ENCODE measurements at regions not wholly inside any gene's neighbourhood (a gene's known extent, or its start where the extent isn't known, plus 50 kb on each side); places are given as distances from the start of the nearest gene placed in this dataset.
A peak's percentile ranks its signal among the peaks of the same experiment; 100 is the strongest.

DNA sequence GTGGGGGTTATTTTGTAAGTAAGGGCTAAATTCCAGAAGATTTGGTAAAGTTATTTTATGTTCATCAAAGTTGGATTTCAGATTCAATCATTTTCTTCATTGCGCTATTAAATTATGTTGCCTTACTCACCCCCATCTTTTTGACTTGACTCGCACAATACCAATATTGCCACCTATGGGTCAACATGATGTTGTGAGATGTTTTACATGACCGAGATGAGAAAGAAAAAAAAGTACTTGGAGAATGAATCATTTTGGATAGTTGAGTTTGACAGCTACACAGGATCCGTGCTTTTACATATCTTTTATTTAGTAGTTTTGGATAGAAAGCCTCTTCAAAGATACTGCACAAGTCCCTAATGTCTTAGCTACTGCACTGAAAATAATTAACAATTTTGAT lies 224.2 kb upstream of the EMCN start:
- H3K4me1 ChIP-seq (ENCODE audit: insufficient read depth, low read length, severe bottlenecking): no peaks in the 10 kb centered on the region
- H4K20me1 ChIP-seq (ENCODE audit: insufficient read depth, low read length): no peaks in the 10 kb centered on the region
- no peaks in the 10 kb centered on the region for H3K9me3 ChIP-seq (ENCODE audit: low read length)
- H3K36me3 ChIP-seq (ENCODE audit: insufficient read depth, low read length): no peaks in the 10 kb centered on the region
- H3F3A ChIP-seq (ENCODE audit: insufficient read depth, low read length): no peaks in the 10 kb centered on the region
- H3K4me2 ChIP-seq (ENCODE audit: low read length): no peak overlapping the region
- TF ChIP-seq, protein P1, sequence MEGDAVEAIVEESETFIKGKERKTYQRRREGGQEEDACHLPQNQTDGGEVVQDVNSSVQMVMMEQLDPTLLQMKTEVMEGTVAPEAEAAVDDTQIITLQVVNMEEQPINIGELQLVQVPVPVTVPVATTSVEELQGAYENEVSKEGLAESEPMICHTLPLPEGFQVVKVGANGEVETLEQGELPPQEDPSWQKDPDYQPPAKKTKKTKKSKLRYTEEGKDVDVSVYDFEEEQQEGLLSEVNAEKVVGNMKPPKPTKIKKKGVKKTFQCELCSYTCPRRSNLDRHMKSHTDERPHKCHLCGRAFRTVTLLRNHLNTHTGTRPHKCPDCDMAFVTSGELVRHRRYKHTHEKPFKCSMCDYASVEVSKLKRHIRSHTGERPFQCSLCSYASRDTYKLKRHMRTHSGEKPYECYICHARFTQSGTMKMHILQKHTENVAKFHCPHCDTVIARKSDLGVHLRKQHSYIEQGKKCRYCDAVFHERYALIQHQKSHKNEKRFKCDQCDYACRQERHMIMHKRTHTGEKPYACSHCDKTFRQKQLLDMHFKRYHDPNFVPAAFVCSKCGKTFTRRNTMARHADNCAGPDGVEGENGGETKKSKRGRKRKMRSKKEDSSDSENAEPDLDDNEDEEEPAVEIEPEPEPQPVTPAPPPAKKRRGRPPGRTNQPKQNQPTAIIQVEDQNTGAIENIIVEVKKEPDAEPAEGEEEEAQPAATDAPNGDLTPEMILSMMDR (IDR thresholded peaks at IDR 0.05; ENCODE audit: low read length): peak; percentile 57
- no peak for TF ChIP-seq EZH2 (IDR thresholded peaks at IDR 0.05; ENCODE audit: borderline replicate concordance, low read length)
- no peak overlapping the region for H2AFZ ChIP-seq (ENCODE audit: low read length)
- H3K27me3 ChIP-seq (ENCODE audit: insufficient read depth, low read length): no peaks in the 10 kb centered on the region
- H3K27ac ChIP-seq (ENCODE audit: low read depth, low read length, poor library complexity, severe bottlenecking): no peak overlapping the region
- no peak overlapping the region for H3K9ac ChIP-seq (ENCODE audit: low read length)
- no peaks in the 10 kb centered on the region for H3K79me2 ChIP-seq (ENCODE audit: insufficient read depth, low read length)
- H3K4me3 ChIP-seq (ENCODE audit: low read depth, low read length, poor library complexity, severe bottlenecking): no peak overlapping the region
- no peaks in the 10 kb centered on the region for H3K9me2 ChIP-seq (ENCODE audit: low read depth, low read length)

DNA sequence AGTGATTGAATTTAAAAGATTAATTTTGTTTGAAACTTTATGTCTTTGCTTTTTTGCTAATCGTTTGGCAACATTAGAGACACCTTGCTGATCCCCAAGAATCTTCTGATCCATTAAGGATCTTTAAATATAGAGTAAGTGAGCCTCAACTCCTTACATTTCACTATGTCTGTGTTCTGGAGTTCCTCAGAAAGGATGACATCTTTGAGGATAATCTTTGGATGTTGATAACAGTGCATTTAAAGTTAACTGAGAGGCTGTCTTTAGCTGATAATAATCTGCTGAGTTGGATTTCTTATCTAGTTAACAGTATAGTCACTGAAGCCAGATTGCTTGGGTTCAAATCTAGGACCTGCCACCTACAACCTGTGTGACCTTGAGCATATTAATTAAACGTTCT lies 221.6 kb upstream of the EMCN start:
- H3K4me3 ChIP-seq (ENCODE audit: low read depth, low read length, poor library complexity, severe bottlenecking): no peak overlapping the region
- no peak overlapping the region for H2AFZ ChIP-seq (ENCODE audit: low read length)
- H3K36me3 ChIP-seq (ENCODE audit: insufficient read depth, low read length): no peaks in the 10 kb centered on the region
- H3K9me3 ChIP-seq (ENCODE audit: low read length): no peaks in the 10 kb centered on the region
- H3F3A ChIP-seq (ENCODE audit: insufficient read depth, low read length): no peaks in the 10 kb centered on the region
- no peak overlapping the region for H3K9ac ChIP-seq (ENCODE audit: low read length)
- no peak overlapping the region for H3K4me2 ChIP-seq (ENCODE audit: low read length)
- TF ChIP-seq, protein P1 (IDR thresholded peaks at IDR 0.05; ENCODE audit: low read length): no peak
- TF ChIP-seq EZH2 (IDR thresholded peaks at IDR 0.05; ENCODE audit: borderline replicate concordance, low read length): no peak
- no peaks in the 10 kb centered on the region for H3K4me1 ChIP-seq (ENCODE audit: insufficient read depth, low read length, severe bottlenecking)
- no peaks in the 10 kb centered on the region for H3K79me2 ChIP-seq (ENCODE audit: insufficient read depth, low read length)
- H3K27ac ChIP-seq (ENCODE audit: low read depth, low read length, poor library complexity, severe bottlenecking): no peak overlapping the region
- no peaks in the 10 kb centered on the region for H3K27me3 ChIP-seq (ENCODE audit: insufficient read depth, low read length)
- H4K20me1 ChIP-seq (ENCODE audit: insufficient read depth, low read length): no peaks in the 10 kb centered on the region
- H3K9me2 ChIP-seq (ENCODE audit: low read depth, low read length): no peaks in the 10 kb centered on the region

DNA sequence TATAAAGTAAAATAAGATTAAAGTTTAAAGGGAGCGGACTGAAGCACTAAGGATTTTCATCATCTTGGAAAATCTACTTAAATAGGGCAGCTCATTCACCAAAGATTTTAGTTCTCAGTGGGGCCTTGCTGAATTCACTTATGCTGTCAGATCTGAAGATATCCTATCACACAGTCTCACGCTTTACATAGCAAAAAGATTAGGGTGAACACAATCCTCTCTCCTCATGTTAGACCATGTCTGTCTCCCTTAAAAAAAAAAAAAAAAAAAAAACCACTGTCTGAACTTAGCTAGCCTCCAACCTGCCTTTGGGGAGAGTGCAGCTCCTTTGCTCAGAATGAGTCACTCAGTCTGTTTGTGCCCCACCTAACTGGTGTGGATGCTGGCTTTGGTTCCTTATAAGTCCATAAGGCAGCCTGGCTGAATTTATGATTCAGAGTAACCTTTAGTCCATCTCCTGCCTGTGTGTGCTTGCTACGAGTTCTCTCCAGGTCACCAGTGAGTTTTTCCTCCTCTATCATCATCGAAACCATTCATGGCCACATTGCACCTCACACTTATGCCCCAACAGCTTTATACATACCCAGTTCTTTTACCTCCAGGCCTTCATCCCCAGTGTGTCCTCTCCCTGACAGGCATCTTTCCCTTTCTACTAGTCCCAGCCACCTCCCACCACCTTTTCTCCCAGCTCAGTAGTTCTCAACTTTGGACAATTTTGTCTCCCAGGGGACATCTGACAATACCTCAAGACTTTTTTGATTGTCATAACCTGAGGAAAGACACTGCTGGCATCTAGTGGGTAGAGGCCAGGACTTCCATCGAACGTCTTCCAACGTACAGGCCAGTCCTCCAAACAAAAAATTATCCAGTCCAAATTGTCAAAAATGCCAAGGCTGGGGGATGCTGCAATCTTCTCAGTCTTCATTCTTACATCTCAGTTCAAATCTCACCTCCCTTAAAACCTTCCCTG lies 220.7 kb upstream of the EMCN start:
- H3K9me3 ChIP-seq (ENCODE audit: low read length): no peaks in the 10 kb centered on the region
- no peaks in the 10 kb centered on the region for H3K36me3 ChIP-seq (ENCODE audit: insufficient read depth, low read length)
- H3K4me3 ChIP-seq (ENCODE audit: low read depth, low read length, poor library complexity, severe bottlenecking): no peak overlapping the region
- TF ChIP-seq, protein P1 (IDR thresholded peaks at IDR 0.05; ENCODE audit: low read length): no peak
- no peak for TF ChIP-seq EZH2 (IDR thresholded peaks at IDR 0.05; ENCODE audit: borderline replicate concordance, low read length)
- H3K4me1 ChIP-seq (ENCODE audit: insufficient read depth, low read length, severe bottlenecking): no peaks in the 10 kb centered on the region
- no peaks in the 10 kb centered on the region for H4K20me1 ChIP-seq (ENCODE audit: insufficient read depth, low read length)
- H3K79me2 ChIP-seq (ENCODE audit: insufficient read depth, low read length): no peaks in the 10 kb centered on the region
- no peak overlapping the region for H3K4me2 ChIP-seq (ENCODE audit: low read length)
- H3F3A ChIP-seq (ENCODE audit: insufficient read depth, low read length): no peaks in the 10 kb centered on the region
- H2AFZ ChIP-seq (ENCODE audit: low read length): no peak overlapping the region
- H3K27ac ChIP-seq (ENCODE audit: low read depth, low read length, poor library complexity, severe bottlenecking): no peak overlapping the region
- H3K9me2 ChIP-seq (ENCODE audit: low read depth, low read length): no peaks in the 10 kb centered on the region
- H3K27me3 ChIP-seq (ENCODE audit: insufficient read depth, low read length): no peaks in the 10 kb centered on the region
- H3K9ac ChIP-seq (ENCODE audit: low read length): no peak overlapping the region
